ENCODE measurements at regions not wholly inside any gene's neighbourhood (a gene's known extent, or its start where the extent isn't known, plus 50 kb on each side); places are given as distances from the start of the nearest gene placed in this dataset.

GRCh38 chr1:184193451-184193850 is 141.9 kb downstream of the TSEN15 start:
- TF ChIP-seq CTCF (IDR thresholded peaks at IDR 0.05) (no peak), POLR2A (IDR thresholded peaks at IDR 0.05) (no peak)
